GM12878 (cell line): ENCODE measurements at regions not wholly inside any gene's neighbourhood (a gene's known extent, or its start where the extent isn't known, plus 50 kb on each side); places are given as distances from the start of the nearest gene placed in this dataset.

Experiments
- ATAC-seq: fragments of 200-7000 bp; cut with Tn5 transposase; 3 replicates; pipeline ENCODE4 v1.9.1; 2020; ENCODE audit warnings: mild to moderate bottlenecking, moderate library complexity
- BruUV-seq: library from RNA; stranded (reverse); fragments of 400-500 nt; replicated peaks from 2 replicates; lab custom pipeline; 2021; lab: Mats Ljungman, UMichigan
- CTCF ChIA-PET: fragments of 300-600 bp; sonication (Branson Sonifier 250); formaldehyde crosslinking; extraction: SDS; loops from one replicate; lab custom pipeline; 2021; ENCODE audit warnings: inconsistent platforms; lab: Yijun Ruan, JAX
- POLR2A ChIA-PET: fragments of 350-600 bp; formaldehyde crosslinking; extraction: SDS; loops from one replicate; lab custom pipeline; 2021; ENCODE audit warnings: inconsistent platforms; lab: Charles Lee
- RAD21 ChIA-PET: fragments of 300-600 bp; sonication (Branson Sonifier 250); formaldehyde crosslinking; loops from one replicate; lab custom pipeline; 2023; ENCODE audit warnings: antibody characterized with exemption; ENCODE audit not compliant: unreplicated experiment; lab: Charles Lee
- SMC1A ChIA-PET: fragments of 300-600 bp; sonication (Branson Sonifier 250); formaldehyde crosslinking; loops from one replicate; lab custom pipeline; 2023; ENCODE audit not compliant: unreplicated experiment, uncharacterized antibody; lab: Charles Lee
- DNase-seq: peaks from one replicate; pipeline ENCODE4 v3.0.0-alpha.2; 2011; ENCODE audit warnings: low read depth, low spot score
- FAIRE-seq: peaks from 3 replicates; lab custom pipeline; 2011; peaks lifted over from hg19 to GRCh38; lab: Jason Lieb, UNC
- H2AFZ ChIP-seq: 2 replicates; pipeline ENCODE4 v1.6.0; 2011; ENCODE audit warnings: low read depth, low read length, control low read depth; ENCODE audit not compliant: control insufficient read depth
- H3K27ac ChIP-seq: 2 replicates; pipeline ENCODE4 v1.5.1; 2011; ENCODE audit warnings: control low read depth; ENCODE audit not compliant: control insufficient read depth, insufficient read depth
- H3K27me3 ChIP-seq, 2 experiments: replicated peaks in 1 of 2; 2 replicates each; pipeline versions ENCODE4 v1.6.0 to v1.6.1; 2011; ENCODE audit warnings: low read length in 1 of 2; ENCODE audit not compliant: control insufficient read depth in 2 of 2, insufficient read depth in 2 of 2
- H3K36me3 ChIP-seq, 2 experiments: 2 replicates each; pipeline ENCODE4 v1.5.1; 2011; ENCODE audit warnings: low read length in 1 of 2; ENCODE audit not compliant: control insufficient read depth in 2 of 2, insufficient read depth in 2 of 2
- H3K4me1 ChIP-seq: 2 replicates; pipeline ENCODE4 v1.6.1; 2011; ENCODE audit warnings: mild to moderate bottlenecking, low read length, moderate library complexity, mixed read lengths; ENCODE audit not compliant: control insufficient read depth, insufficient read depth
- H3K4me2 ChIP-seq: 2 replicates; pipeline ENCODE4 v1.6.0; 2011; ENCODE audit warnings: control low read depth; ENCODE audit not compliant: control insufficient read depth, insufficient read depth
- H3K4me3 ChIP-seq: fragments of 200-600 bp; sonication (generic); 2 replicates; pipeline ENCODE4 v1.5.1; 2016
- H3K79me2 ChIP-seq: 2 replicates; pipeline ENCODE4 v1.6.0; 2011; ENCODE audit warnings: low read length; ENCODE audit not compliant: control insufficient read depth, insufficient read depth
- H3K9ac ChIP-seq: 2 replicates; pipeline ENCODE4 v1.8.0; 2011; ENCODE audit warnings: low read length, control low read depth, mixed read lengths; ENCODE audit not compliant: control insufficient read depth, insufficient read depth
- H3K9me3 ChIP-seq: replicated peaks from 3 replicates; pipeline ENCODE4 v1.5.1; 2011; ENCODE audit warnings: mild to moderate bottlenecking, low read length; ENCODE audit not compliant: control insufficient read depth, insufficient read depth
- H4K20me1 ChIP-seq: 2 replicates; pipeline ENCODE4 v1.6.0; 2011; ENCODE audit not compliant: control insufficient read depth, insufficient read depth
- BMI1 ChIP-seq: fragments of 450-650 bp; IDR thresholded peaks from 2 replicates; pipeline ENCODE4 v1.6.1; 2016; ENCODE audit warnings: mild to moderate bottlenecking, moderate library complexity, borderline replicate concordance
- CREB1 ChIP-seq: IDR thresholded peaks from 2 replicates; pipeline ENCODE4 v1.6.1; 2012; ENCODE audit warnings: low read depth, mild to moderate bottlenecking, inconsistent platforms
- E2F8 ChIP-seq: fragments of 450-650 bp; IDR thresholded peaks from 2 replicates; pipeline ENCODE4 v1.6.1; 2018; ENCODE audit warnings: mild to moderate bottlenecking, low read depth, moderate library complexity; ENCODE audit not compliant: partially characterized antibody
- ESRRA ChIP-seq: IDR thresholded peaks from 2 replicates; pipeline ENCODE4 v1.6.1; 2012; ENCODE audit warnings: mild to moderate bottlenecking, low read length, improper control_type of control experiment
- JUND ChIP-seq: IDR thresholded peaks from 2 replicates; pipeline ENCODE4 v1.6.1; 2012; ENCODE audit warnings: low read depth, mild to moderate bottlenecking, low read length, improper control_type of control experiment, moderate library complexity
- KLF5 ChIP-seq: fragments of 450-650 bp; IDR thresholded peaks from 2 replicates; pipeline ENCODE4 v1.6.1; 2014; ENCODE audit warnings: mild to moderate bottlenecking; ENCODE audit not compliant: partially characterized antibody
- NR2F1 ChIP-seq: fragments of 450-650 bp; conservative IDR thresholded peaks from 2 replicates; pipeline ENCODE4 v1.6.1; 2017; ENCODE audit warnings: mild to moderate bottlenecking
- PBX3 ChIP-seq: IDR thresholded peaks from 2 replicates; pipeline ENCODE4 v1.6.1; 2011; ENCODE audit warnings: mild to moderate bottlenecking, low read depth, low read length, moderate library complexity; ENCODE audit not compliant: insufficient replicate concordance
- POLR2AphosphoS2 ChIP-seq: IDR thresholded peaks from 2 replicates; pipeline ENCODE4 v1.6.1; 2011; ENCODE audit warnings: low read depth, mild to moderate bottlenecking, low read length, improper control_type of control experiment, moderate library complexity
- RFX5 ChIP-seq: IDR thresholded peaks from 2 replicates; pipeline ENCODE4 v1.6.1; 2011; ENCODE audit warnings: low read depth, low read length, improper control_type of control experiment
- TCF3 ChIP-seq: IDR thresholded peaks from 2 replicates; pipeline ENCODE4 v1.6.1; 2012; ENCODE audit warnings: low read depth, mild to moderate bottlenecking, low read length, borderline replicate concordance; ENCODE audit not compliant: insufficient read depth
- ZZZ3 ChIP-seq: IDR thresholded peaks from 2 replicates; pipeline ENCODE4 v1.6.1; 2011; ENCODE audit warnings: low read depth; ENCODE audit not compliant: control insufficient read depth, insufficient read length
- WGBS: methylation state at CpG from one replicate; pipeline ENCODE4 v1.1.6; 2016; ENCODE audit warnings: low lambda C conversion rate; ENCODE audit not compliant: insufficient replicate concordance, insufficient coverage; ENCODE audit errors: missing lambda C conversion rate; 5-methylcytosine and 5-hydroxymethylcytosine counted together
- in situ Hi-C: fragments of 300-500 bp; cut with MboI; formaldehyde crosslinking; loops from 9 replicates; pipeline ENCODE4 v1.14.3; 2018; ENCODE audit warnings: mixed read lengths
- intact Hi-C: fragments of 100-400 bp; cut with micrococcal nuclease; formaldehyde crosslinking; loops from one replicate; pipeline ENCODE4 v1.14.2; 2022; ENCODE audit not compliant: unreplicated experiment

- intact Hi-C loops: no loop called here
- Histone ChIP-seq H3K27me3 (no peaks in the 10 kb centered on the region), H2AFZ (no peak overlapping the region), H3K9ac (no peak overlapping the region), H4K20me1 (no peaks in the 10 kb centered on the region), H3K4me2 (no peak overlapping the region), H3K4me3 (no peak overlapping the region), H3K9me3 (no peaks in the 10 kb centered on the region), H3K4me1 (no peaks in the 10 kb centered on the region), H3K79me2 (no peaks in the 10 kb centered on the region), H3K27ac (no peak overlapping the region), H3K36me3 (no peaks in the 10 kb centered on the region)
- TF ChIP-seq ZZZ3 (no peak), ESRRA (no peak), BMI1 (no peak), JUND (no peak), E2F8 (no peak), CREB1 (no peak), NR2F1 (no peak), POLR2AphosphoS2 (no peak), TCF3 (no peak), RFX5 (no peak), PBX3 (no peak), KLF5 (no peak)
- ChIA-PET SMC1A (no interaction called here), RAD21 (no interaction called here), POLR2A (no interaction called here), CTCF (no interaction called here)
- in situ Hi-C loops: no loop called here
- no peak for FAIRE-seq
- no TSS peak for BruUV-seq
- WGBS: 42% methylated on average over 5 of the region's 5 CpGs
- ATAC-seq: no peak
- DNase-seq: no peak
Observed at GRCh38 chr5:114166081-114166480, 195.8 kb upstream of the KCNN2 start.
